GM12873 (cell line): ENCODE measurements at regions not wholly inside any gene's neighbourhood (a gene's known extent, or its start where the extent isn't known, plus 50 kb on each side); places are given as distances from the start of the nearest gene placed in this dataset.

Source experiments
- CTCF ChIP-seq: IDR thresholded peaks from 2 replicates; pipeline ENCODE4 v1.5.1; 2012; ENCODE audit warnings: low read depth, mild to moderate bottlenecking, moderate library complexity, low read length, control low read depth; ENCODE audit not compliant: insufficient read depth; ENCODE audit errors: missing control alignments

- no peak for TF ChIP-seq CTCF
Measured at GRCh38 chr13:64798422-64798821, 2431.7 kb downstream of the PCDH9 start.

GRCh38 chr13:64793592-64793991, 2436.5 kb downstream of the PCDH9 start:
- no peak for TF ChIP-seq CTCF

GRCh38 chr13:64793131-64793530, 2437.0 kb downstream of the PCDH9 start:
- no peak for TF ChIP-seq CTCF

GRCh38 chr13:64791373-64791772, 2438.8 kb downstream of the PCDH9 start:
- TF ChIP-seq CTCF: no peak

- no peak for TF ChIP-seq CTCF
Measured at GRCh38 chr13:64782466-64782865, 2447.7 kb downstream of the PCDH9 start.

- no peak for TF ChIP-seq CTCF
Measured at GRCh38 chr13:64778002-64778401, 2452.1 kb downstream of the PCDH9 start.

- no peak for TF ChIP-seq CTCF
Measured at GRCh38 chr13:64774915-64775314, 2455.2 kb downstream of the PCDH9 start.

- no peak for TF ChIP-seq CTCF
Measured at GRCh38 chr13:64770743-64771142, 2459.4 kb downstream of the PCDH9 start.
